NCI-H146 treated with DMSO at 0.1 percent for 48 hours (cell line): ENCODE measurements at regions not wholly inside any gene's neighbourhood (a gene's known extent, or its start where the extent isn't known, plus 50 kb on each side); places are given as distances from the start of the nearest gene placed in this dataset.

ENCODE experiments used
- DNase-seq: peaks from one replicate; lab custom pipeline; 2025; ENCODE audit not compliant: unreplicated experiment; lab: John Stamatoyannopoulos, UW

- DNase-seq = no peak
These were observed 167.1 kb downstream of the ZBTB18 start for GRCh38 chr1:244218220-244218619.

GRCh38 chr1:244219149-244219548 is 168.1 kb downstream of the ZBTB18 start:
- no peak for DNase-seq

GRCh38 chr1:244219802-244220201 is 168.7 kb downstream of the ZBTB18 start:
- DNase-seq = no peak

- no peak for DNase-seq
These were observed 169.3 kb downstream of the ZBTB18 start for GRCh38 chr1:244220410-244220809.

GRCh38 chr1:244221991-244222390 is 170.9 kb downstream of the ZBTB18 start:
- no peak for DNase-seq

GRCh38 chr1:244224487-244225430 is 173.7 kb downstream of the ZBTB18 start:
- DNase-seq = no peak

GRCh38 chr1:244226435-244226834 is 175.4 kb downstream of the ZBTB18 start:
- no peak for DNase-seq

- no peak for DNase-seq
These were observed 179.4 kb downstream of the ZBTB18 start for GRCh38 chr1:244230470-244230869.

- DNase-seq = no peak
These were observed 180.1 kb downstream of the ZBTB18 start for GRCh38 chr1:244231193-244231571.

GRCh38 chr1:244231572-244232315 is 180.7 kb downstream of the ZBTB18 start:
- DNase-seq = peak; percentile 69

GRCh38 chr1:244234009-244234643 is 183.0 kb downstream of the ZBTB18 start:
- no peak for DNase-seq

- DNase-seq = no peak
These were observed 184.1 kb downstream of the ZBTB18 start for GRCh38 chr1:244235157-244235556.

GRCh38 chr1:244236101-244236500 is 185.0 kb downstream of the ZBTB18 start:
- no peak for DNase-seq

GRCh38 chr1:244236721-244237120 is 185.6 kb downstream of the ZBTB18 start:
- DNase-seq = no peak

GRCh38 chr1:244237445-244237844 is 186.4 kb downstream of the ZBTB18 start:
- no peak for DNase-seq

GRCh38 chr1:244239261-244239770 is 188.2 kb downstream of the ZBTB18 start:
- DNase-seq = peak; percentile 86

- DNase-seq = no peak
These were observed 190.4 kb downstream of the ZBTB18 start for GRCh38 chr1:244241438-244241837.

GRCh38 chr1:244242446-244242845 is 191.4 kb downstream of the ZBTB18 start:
- DNase-seq = no peak

GRCh38 chr1:244246334-244246733 is 195.3 kb downstream of the ZBTB18 start:
- DNase-seq = no peak

GRCh38 chr1:244248426-244248825 is 197.3 kb downstream of the ZBTB18 start:
- DNase-seq = no peak

GRCh38 chr1:244252211-244252610 is 199.5 kb downstream of the ADSS2 start:
- no peak for DNase-seq
